GM12878 (cell line): ENCODE measurements at regions not wholly inside any gene's neighbourhood (a gene's known extent, or its start where the extent isn't known, plus 50 kb on each side); places are given as distances from the start of the nearest gene placed in this dataset.
A peak's percentile ranks its signal among the peaks of the same experiment; 100 is the strongest.

Experiments used
- ATAC-seq: fragments of 200-7000 bp; cut with Tn5 transposase; 3 replicates; pipeline ENCODE4 v1.9.1; 2020; ENCODE audit warnings: mild to moderate bottlenecking, moderate library complexity
- BruUV-seq: library from RNA; stranded (reverse); fragments of 400-500 nt; replicated peaks from 2 replicates; lab custom pipeline; 2021; lab: Mats Ljungman, UMichigan
- CTCF ChIA-PET: fragments of 300-600 bp; sonication (Branson Sonifier 250); formaldehyde crosslinking; extraction: SDS; loops from one replicate; lab custom pipeline; 2021; ENCODE audit warnings: inconsistent platforms; lab: Yijun Ruan, JAX
- POLR2A ChIA-PET: fragments of 350-600 bp; formaldehyde crosslinking; extraction: SDS; loops from one replicate; lab custom pipeline; 2021; ENCODE audit warnings: inconsistent platforms; lab: Charles Lee
- RAD21 ChIA-PET: fragments of 300-600 bp; sonication (Branson Sonifier 250); formaldehyde crosslinking; loops from one replicate; lab custom pipeline; 2023; ENCODE audit warnings: antibody characterized with exemption; ENCODE audit not compliant: unreplicated experiment; lab: Charles Lee
- SMC1A ChIA-PET: fragments of 300-600 bp; sonication (Branson Sonifier 250); formaldehyde crosslinking; loops from one replicate; lab custom pipeline; 2023; ENCODE audit not compliant: unreplicated experiment, uncharacterized antibody; lab: Charles Lee
- DNase-seq: peaks from one replicate; pipeline ENCODE4 v3.0.0-alpha.2; 2011; ENCODE audit warnings: low read depth, low spot score
- FAIRE-seq: peaks from 3 replicates; lab custom pipeline; 2011; peaks lifted over from hg19 to GRCh38; lab: Jason Lieb, UNC
- H2AFZ ChIP-seq: 2 replicates; pipeline ENCODE4 v1.6.0; 2011; ENCODE audit warnings: low read depth, low read length, control low read depth; ENCODE audit not compliant: control insufficient read depth
- H3K27ac ChIP-seq: 2 replicates; pipeline ENCODE4 v1.5.1; 2011; ENCODE audit warnings: control low read depth; ENCODE audit not compliant: control insufficient read depth, insufficient read depth
- H3K27me3 ChIP-seq, 2 experiments: replicated peaks in 1 of 2; 2 replicates each; pipeline versions ENCODE4 v1.6.0 to v1.6.1; 2011; ENCODE audit warnings: low read length in 1 of 2; ENCODE audit not compliant: control insufficient read depth in 2 of 2, insufficient read depth in 2 of 2
- H3K36me3 ChIP-seq, 2 experiments: 2 replicates each; pipeline ENCODE4 v1.5.1; 2011; ENCODE audit warnings: low read length in 1 of 2; ENCODE audit not compliant: control insufficient read depth in 2 of 2, insufficient read depth in 2 of 2
- H3K4me1 ChIP-seq: 2 replicates; pipeline ENCODE4 v1.6.1; 2011; ENCODE audit warnings: mild to moderate bottlenecking, low read length, moderate library complexity, mixed read lengths; ENCODE audit not compliant: control insufficient read depth, insufficient read depth
- H3K4me2 ChIP-seq: 2 replicates; pipeline ENCODE4 v1.6.0; 2011; ENCODE audit warnings: control low read depth; ENCODE audit not compliant: control insufficient read depth, insufficient read depth
- H3K4me3 ChIP-seq: fragments of 200-600 bp; sonication (generic); 2 replicates; pipeline ENCODE4 v1.5.1; 2016
- H3K79me2 ChIP-seq: 2 replicates; pipeline ENCODE4 v1.6.0; 2011; ENCODE audit warnings: low read length; ENCODE audit not compliant: control insufficient read depth, insufficient read depth
- H3K9ac ChIP-seq: 2 replicates; pipeline ENCODE4 v1.8.0; 2011; ENCODE audit warnings: low read length, control low read depth, mixed read lengths; ENCODE audit not compliant: control insufficient read depth, insufficient read depth
- H3K9me3 ChIP-seq: replicated peaks from 3 replicates; pipeline ENCODE4 v1.5.1; 2011; ENCODE audit warnings: mild to moderate bottlenecking, low read length; ENCODE audit not compliant: control insufficient read depth, insufficient read depth
- H4K20me1 ChIP-seq: 2 replicates; pipeline ENCODE4 v1.6.0; 2011; ENCODE audit not compliant: control insufficient read depth, insufficient read depth
- BRCA1 ChIP-seq: IDR thresholded peaks from 2 replicates; pipeline ENCODE4 v1.6.1; 2011; ENCODE audit warnings: low read depth, low read length, improper control_type of control experiment
- CREM ChIP-seq: IDR thresholded peaks from 2 replicates; pipeline ENCODE4 v1.6.1; 2014; ENCODE audit warnings: antibody characterized with exemption, low read depth
- FOXM1 ChIP-seq: IDR thresholded peaks from 2 replicates; pipeline ENCODE4 v1.6.1; 2012; ENCODE audit warnings: low read depth, mild to moderate bottlenecking, inconsistent platforms, low read length, moderate library complexity
- HDAC2 ChIP-seq: fragments of 200-600 bp; sonication (generic); IDR thresholded peaks from 2 replicates; pipeline ENCODE4 v1.6.1; 2017
- JUNB ChIP-seq: IDR thresholded peaks from 2 replicates; pipeline ENCODE4 v1.6.1; 2016; ENCODE audit warnings: antibody characterized with exemption, mild to moderate bottlenecking
- LARP7 ChIP-seq: fragments of 450-650 bp; IDR thresholded peaks from 2 replicates; pipeline ENCODE4 v1.6.1; 2017; ENCODE audit warnings: mild to moderate bottlenecking
- MEF2B ChIP-seq: fragments of 450-650 bp; IDR thresholded peaks from 2 replicates; pipeline ENCODE4 v1.6.1; 2018; ENCODE audit warnings: mild to moderate bottlenecking, moderate library complexity; ENCODE audit not compliant: partially characterized antibody, poor library complexity, severe bottlenecking
- NFYB ChIP-seq: IDR thresholded peaks from 2 replicates; pipeline ENCODE4 v1.6.1; 2011; ENCODE audit warnings: low read depth, mild to moderate bottlenecking, low read length, improper control_type of control experiment, moderate library complexity; ENCODE audit not compliant: insufficient read depth
- PAX8 ChIP-seq: fragments of 450-650 bp; IDR thresholded peaks from 2 replicates; pipeline ENCODE4 v1.6.1; 2017; ENCODE audit warnings: mild to moderate bottlenecking, moderate library complexity
- RBBP5 ChIP-seq: fragments of 200-600 bp; sonication (generic); conservative IDR thresholded peaks from 2 replicates; pipeline ENCODE4 v1.6.1; 2016
- TCF7 ChIP-seq: IDR thresholded peaks from 2 replicates; pipeline ENCODE4 v1.6.1; 2014; ENCODE audit warnings: antibody characterized with exemption, borderline replicate concordance
- ZNF217 ChIP-seq: fragments of 450-650 bp; IDR thresholded peaks from 2 replicates; pipeline ENCODE4 v1.6.1; 2017; ENCODE audit warnings: antibody characterized with exemption, mild to moderate bottlenecking
- WGBS: methylation state at CpG from one replicate; pipeline ENCODE4 v1.1.6; 2016; ENCODE audit warnings: low lambda C conversion rate; ENCODE audit not compliant: insufficient replicate concordance, insufficient coverage; ENCODE audit errors: missing lambda C conversion rate; 5-methylcytosine and 5-hydroxymethylcytosine counted together
- in situ Hi-C: fragments of 300-500 bp; cut with MboI; formaldehyde crosslinking; loops from 9 replicates; pipeline ENCODE4 v1.14.3; 2018; ENCODE audit warnings: mixed read lengths
- intact Hi-C: fragments of 100-400 bp; cut with micrococcal nuclease; formaldehyde crosslinking; loops from one replicate; pipeline ENCODE4 v1.14.2; 2022; ENCODE audit not compliant: unreplicated experiment

DNA sequence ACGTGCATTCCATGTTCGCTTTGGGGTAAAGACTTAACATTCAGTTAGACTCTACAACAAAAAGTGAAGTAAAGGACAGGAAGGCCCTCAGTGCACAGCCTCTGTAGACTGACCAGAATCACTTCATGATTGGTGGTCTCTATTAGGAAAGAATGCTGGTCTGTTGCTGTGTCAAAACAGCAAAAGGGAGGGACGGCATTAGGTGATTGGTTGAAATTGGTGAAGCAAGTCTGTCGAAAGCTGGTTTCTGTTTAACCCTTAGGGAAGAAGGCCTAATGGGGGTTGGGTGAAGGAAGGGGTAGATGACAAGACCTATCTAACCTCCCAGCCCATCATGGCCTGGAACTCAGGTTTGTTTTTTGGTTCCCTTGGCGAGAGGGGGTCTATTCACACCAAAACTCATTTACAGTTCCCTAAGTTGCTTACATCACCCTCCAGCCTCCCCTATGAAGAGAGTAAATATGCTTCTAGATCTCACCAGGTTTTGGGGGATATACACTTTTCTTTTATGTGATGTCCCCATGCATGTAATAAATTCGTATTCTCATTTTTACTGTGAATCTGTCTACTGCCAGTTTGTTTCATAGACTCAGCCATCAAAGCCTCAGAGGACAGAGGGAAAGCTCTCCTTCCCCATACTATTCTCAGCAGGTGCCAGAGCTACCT lies 65.6 kb downstream of the TMEM17 start:
- H2AFZ ChIP-seq = no peak overlapping the region; the same call in 1 of the 2 replicates
- no peaks in the 10 kb centered on the region for H3K79me2 ChIP-seq
- RAD21 ChIA-PET = interaction anchor here (3.0 kb wide), 1 partner anchor 26 kb away, joined by 12 read pairs; no protein-coding TSS in a partner anchor
- no peaks in the 10 kb centered on the region for H3K27me3 ChIP-seq
- H3K27ac ChIP-seq = no peak overlapping the region
- H3K9ac ChIP-seq = no peak overlapping the region
- TF ChIP-seq TCF7 (0 out of 2 replicates have a peak, but pooled peaks have one; percentile 47), BRCA1 (no peak), LARP7 (no peak), FOXM1 (no peak), RBBP5 (no peak), ZNF217 (no peak), NFYB (no peak), PAX8 (no peak), CREM (peak; percentile 23; the same call in 1 of the 2 replicates), MEF2B (no peak), JUNB (peak; percentile 34; the same call in 1 of the 2 replicates), HDAC2 (no peak)
- H3K9me3 ChIP-seq = no peaks in the 10 kb centered on the region; the same call in 2 of the 3 replicates
- POLR2A ChIA-PET = no interaction called here
- SMC1A ChIA-PET = interaction anchor here (1.0 to 1.2 kb wide), 2 partner anchors 26 to 243 kb away, joined by 3 read pairs; no protein-coding TSS in a partner anchor
- intact Hi-C loops = no loop called here
- 41% methylated on average over 6 of the region's 6 CpGs for WGBS
- no peak for FAIRE-seq
- no TSS peak for BruUV-seq
- in situ Hi-C loops = no loop called here
- ATAC-seq = peak; percentile 30
- H3K4me2 ChIP-seq = no peak overlapping the region
- H4K20me1 ChIP-seq = no peaks in the 10 kb centered on the region
- no peaks in the 10 kb centered on the region for H3K36me3 ChIP-seq
- peaks cover 25% of the 10 kb centered on the region for H3K4me1 ChIP-seq
- no peak overlapping the region for H3K4me3 ChIP-seq
- no peak for DNase-seq
- CTCF ChIA-PET = interaction anchor here (0.7 to 1.2 kb wide), 3 partner anchors 16 to 1175 kb away, joined by 3 to 5 read pairs (median 3); no protein-coding TSS in a partner anchor
